ENCODE measurements at regions not wholly inside any gene's neighbourhood (a gene's known extent, or its start where the extent isn't known, plus 50 kb on each side); places are given as distances from the start of the nearest gene placed in this dataset.

- no peak for DNase-seq (ENCODE audit: low spot score)
- TF ChIP-seq, protein P1, sequence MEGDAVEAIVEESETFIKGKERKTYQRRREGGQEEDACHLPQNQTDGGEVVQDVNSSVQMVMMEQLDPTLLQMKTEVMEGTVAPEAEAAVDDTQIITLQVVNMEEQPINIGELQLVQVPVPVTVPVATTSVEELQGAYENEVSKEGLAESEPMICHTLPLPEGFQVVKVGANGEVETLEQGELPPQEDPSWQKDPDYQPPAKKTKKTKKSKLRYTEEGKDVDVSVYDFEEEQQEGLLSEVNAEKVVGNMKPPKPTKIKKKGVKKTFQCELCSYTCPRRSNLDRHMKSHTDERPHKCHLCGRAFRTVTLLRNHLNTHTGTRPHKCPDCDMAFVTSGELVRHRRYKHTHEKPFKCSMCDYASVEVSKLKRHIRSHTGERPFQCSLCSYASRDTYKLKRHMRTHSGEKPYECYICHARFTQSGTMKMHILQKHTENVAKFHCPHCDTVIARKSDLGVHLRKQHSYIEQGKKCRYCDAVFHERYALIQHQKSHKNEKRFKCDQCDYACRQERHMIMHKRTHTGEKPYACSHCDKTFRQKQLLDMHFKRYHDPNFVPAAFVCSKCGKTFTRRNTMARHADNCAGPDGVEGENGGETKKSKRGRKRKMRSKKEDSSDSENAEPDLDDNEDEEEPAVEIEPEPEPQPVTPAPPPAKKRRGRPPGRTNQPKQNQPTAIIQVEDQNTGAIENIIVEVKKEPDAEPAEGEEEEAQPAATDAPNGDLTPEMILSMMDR (IDR thresholded peaks at IDR 0.05; ENCODE audit: unreplicated experiment): no peak
- Mint-ChIP-seq H3K27ac (ENCODE audit: unreplicated experiment) (no peak overlapping the region), H3K36me3 (ENCODE audit: low read depth, unreplicated experiment) (no peaks in the 10 kb centered on the region), H3K4me1 (ENCODE audit: unreplicated experiment) (peaks cover 13% of the 10 kb centered on the region), H3K27me3 (ENCODE audit: unreplicated experiment) (no peaks in the 10 kb centered on the region), H3K4me3 (ENCODE audit: unreplicated experiment) (no peak overlapping the region), H3K9me3 (ENCODE audit: unreplicated experiment) (no peaks in the 10 kb centered on the region)
These were observed 556.1 kb upstream of the TENM3 start for GRCh38 chr4:181687116-181687515.

- Mint-ChIP-seq H3K4me1 (ENCODE audit: unreplicated experiment) (peaks cover 13% of the 10 kb centered on the region), H3K27ac (ENCODE audit: unreplicated experiment) (no peak overlapping the region)
- DNase-seq (ENCODE audit: low spot score): no peak
These were observed 554.8 kb upstream of the TENM3 start for GRCh38 chr4:181688432-181688831.

DNA sequence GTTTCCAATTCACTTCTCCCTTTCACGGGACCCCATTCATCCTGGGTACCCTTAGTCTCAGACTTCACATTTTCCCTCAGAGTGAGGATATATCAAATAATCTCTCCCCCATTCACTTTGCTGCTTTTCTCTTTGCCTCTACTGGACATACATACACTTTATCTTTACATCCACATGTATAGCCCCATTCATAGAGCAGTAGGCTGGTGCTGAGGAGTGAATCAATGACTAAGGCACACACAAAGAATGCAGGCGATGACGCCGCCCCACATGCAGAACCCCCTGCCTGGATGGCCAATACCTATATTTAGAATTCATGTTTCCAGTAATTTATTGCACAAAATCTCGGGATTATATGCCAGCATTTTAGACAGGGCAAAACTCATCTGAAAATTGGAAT, 554.3 kb upstream of the TENM3 start:
- no peaks in the 10 kb centered on the region for H3K9me3 Mint-ChIP-seq (ENCODE audit: unreplicated experiment)
- no peaks in the 10 kb centered on the region for H3K27me3 Mint-ChIP-seq (ENCODE audit: unreplicated experiment)
- no peak for DNase-seq (ENCODE audit: low spot score)
- no peak overlapping the region for H3K4me3 Mint-ChIP-seq (ENCODE audit: unreplicated experiment)
- H3K4me1 Mint-ChIP-seq (ENCODE audit: unreplicated experiment): peaks cover 16% of the 10 kb centered on the region
- no peak overlapping the region for H3K27ac Mint-ChIP-seq (ENCODE audit: unreplicated experiment)
- no peaks in the 10 kb centered on the region for H3K36me3 Mint-ChIP-seq (ENCODE audit: low read depth, unreplicated experiment)
- TF ChIP-seq, protein P1 (IDR thresholded peaks at IDR 0.05; ENCODE audit: unreplicated experiment): no peak

More at GRCh38 chr4:181688432-181688831, 554.8 kb upstream of the TENM3 start:
- Mint-ChIP-seq H3K9me3 (ENCODE audit: unreplicated experiment) (no peaks in the 10 kb centered on the region), H3K4me3 (ENCODE audit: unreplicated experiment) (no peak overlapping the region), H3K27me3 (ENCODE audit: unreplicated experiment) (no peaks in the 10 kb centered on the region), H3K36me3 (ENCODE audit: low read depth, unreplicated experiment) (no peaks in the 10 kb centered on the region)
- TF ChIP-seq, protein P1 (IDR thresholded peaks at IDR 0.05; ENCODE audit: unreplicated experiment): no peak

DNA sequence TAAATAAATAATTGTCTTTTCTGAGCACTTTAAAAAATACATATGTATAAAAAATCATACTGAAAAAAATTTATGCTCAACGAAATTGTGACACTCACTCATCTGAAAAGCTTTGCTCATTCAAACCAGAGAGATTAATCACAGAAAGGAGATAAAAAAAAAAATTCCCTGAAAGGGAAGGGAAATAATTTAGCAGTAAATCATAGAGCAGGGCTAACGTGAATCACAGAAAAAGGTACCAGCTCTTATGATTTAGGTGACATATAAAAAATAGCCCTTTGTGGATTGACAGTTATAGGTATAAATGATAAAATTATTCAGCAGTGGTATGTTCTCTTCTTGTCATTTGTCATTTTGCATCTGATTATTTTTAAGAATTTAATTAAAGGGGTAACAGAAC, 552.7 kb upstream of the TENM3 start:
- DNase-seq (ENCODE audit: low spot score): no peak
- TF ChIP-seq, protein P1 (IDR thresholded peaks at IDR 0.05; ENCODE audit: unreplicated experiment): no peak
- Mint-ChIP-seq H3K36me3 (ENCODE audit: low read depth, unreplicated experiment) (no peaks in the 10 kb centered on the region), H3K4me1 (ENCODE audit: unreplicated experiment) (peaks cover 16% of the 10 kb centered on the region), H3K27ac (ENCODE audit: unreplicated experiment) (no peak overlapping the region), H3K9me3 (ENCODE audit: unreplicated experiment) (no peaks in the 10 kb centered on the region), H3K4me3 (ENCODE audit: unreplicated experiment) (no peak overlapping the region), H3K27me3 (ENCODE audit: unreplicated experiment) (no peaks in the 10 kb centered on the region)

DNA sequence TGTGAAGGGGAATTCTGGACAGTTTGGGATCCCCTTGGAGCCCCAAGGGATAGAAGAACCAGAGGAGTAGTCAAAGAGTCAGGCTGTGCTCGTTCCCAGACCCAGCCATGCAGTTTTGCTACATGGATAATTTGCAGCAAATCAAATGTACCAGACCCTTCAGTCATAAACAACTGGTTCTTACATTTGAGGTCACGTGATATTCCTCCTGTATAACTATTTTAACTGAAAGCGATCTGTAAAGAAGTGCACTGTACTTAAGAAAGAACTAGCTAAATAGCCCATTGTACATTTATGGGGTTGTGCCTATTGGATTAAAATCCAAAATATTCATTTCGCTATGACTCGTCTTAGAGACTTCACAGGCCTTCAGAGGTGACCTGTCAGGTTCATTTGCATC, 550.2 kb upstream of the TENM3 start:
- Mint-ChIP-seq H3K9me3 (ENCODE audit: unreplicated experiment) (no peaks in the 10 kb centered on the region), H3K27me3 (ENCODE audit: unreplicated experiment) (no peaks in the 10 kb centered on the region), H3K4me3 (ENCODE audit: unreplicated experiment) (no peak overlapping the region), H3K27ac (ENCODE audit: unreplicated experiment) (no peak overlapping the region), H3K4me1 (ENCODE audit: unreplicated experiment) (peaks cover 15% of the 10 kb centered on the region), H3K36me3 (ENCODE audit: low read depth, unreplicated experiment) (no peaks in the 10 kb centered on the region)
- no peak for DNase-seq (ENCODE audit: low spot score)
- TF ChIP-seq, protein P1 (IDR thresholded peaks at IDR 0.05; ENCODE audit: unreplicated experiment): no peak

Data from endothelial cell (in vitro differentiated cells).